Activated B cell treated with CpG ODN at 0.5 μM for 24 hours (primary cell): ENCODE measurements at regions not wholly inside any gene's neighbourhood (a gene's known extent, or its start where the extent isn't known, plus 50 kb on each side); places are given as distances from the start of the nearest gene placed in this dataset.
"Not testable (repeated sequence)": the region's sequence is repeated elsewhere in the genome, so short reads cannot be mapped to it uniquely, and the experiment has no call there.

Source experiments
- ATAC-seq: fragments of 200-7000 bp; cut with Tn5 transposase; one replicate; pipeline ENCODE4 v1.10.0; 2021; ENCODE audit warnings: low read depth, mild to moderate bottlenecking, moderate library complexity
- CTCF ChIA-PET: fragments of 350-600 bp; sonication (Branson Sonifier 250); formaldehyde crosslinking; loops from one replicate; lab custom pipeline; 2021; ENCODE audit warnings: antibody characterized with exemption; lab: Charles Lee
- POLR2A ChIA-PET: fragments of 350-600 bp; sonication (Branson Sonifier 250); formaldehyde crosslinking; loops from one replicate; lab custom pipeline; 2021; ENCODE audit warnings: antibody characterized with exemption; lab: Charles Lee
- DNase-seq: peaks from one replicate; pipeline ENCODE4 v3.0.0; 2022
- H3K27ac Mint-ChIP-seq: one replicate; pipeline ENCODE4 v1.8.0; 2020; ENCODE audit warnings: mixed read lengths
- H3K27me3 Mint-ChIP-seq: one replicate; pipeline ENCODE4 v1.8.0; 2021; ENCODE audit warnings: mixed read lengths
- H3K36me3 Mint-ChIP-seq: one replicate; pipeline ENCODE4 v1.8.0; 2021; ENCODE audit warnings: low read depth, mixed read lengths
- H3K4me1 Mint-ChIP-seq: one replicate; pipeline ENCODE4 v1.8.0; 2021; ENCODE audit warnings: mixed read lengths
- H3K4me3 Mint-ChIP-seq: one replicate; pipeline ENCODE4 v1.8.0; 2020; ENCODE audit warnings: mild to moderate bottlenecking, mixed read lengths
- H3K9me3 Mint-ChIP-seq: one replicate; pipeline ENCODE4 v1.8.0; 2020; ENCODE audit warnings: mixed read lengths
- CTCF ChIP-seq: fragments of 200-600 bp; IDR thresholded peaks from one replicate; pipeline ENCODE4 v1.8.0; 2022; ENCODE audit warnings: antibody characterized with exemption, mild to moderate bottlenecking
- intact Hi-C: fragments of 100-400 bp; cut with micrococcal nuclease; formaldehyde crosslinking; loops from one replicate; pipeline ENCODE4 v1.15.1; 2024

DNA sequence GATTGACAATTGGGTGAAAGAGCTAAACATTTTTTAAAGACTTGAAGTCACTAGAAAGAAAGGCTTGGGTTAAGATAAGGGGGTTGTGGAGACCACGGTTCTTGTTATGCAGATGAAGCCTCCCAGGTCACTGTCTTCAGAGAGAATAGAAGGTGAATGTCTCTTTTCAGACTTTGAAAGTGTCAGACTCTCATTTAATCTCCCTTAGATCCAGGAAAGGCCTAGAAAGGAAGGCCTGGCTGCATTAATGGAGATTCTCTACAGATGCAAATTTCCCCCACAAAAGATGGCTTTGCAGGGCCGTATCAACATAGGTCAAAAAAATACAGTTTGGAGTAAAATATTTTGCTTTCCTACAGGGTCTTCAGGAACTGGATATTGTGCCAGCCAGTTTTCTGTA lies 193.9 kb downstream of the RTP5 start:
- Mint-ChIP-seq H3K27ac (no peak overlapping the region), H3K9me3 (peaks cover 6% of the 10 kb centered on the region), H3K36me3 (no peaks in the 10 kb centered on the region), H3K4me3 (no peak overlapping the region), H3K4me1 (no peaks in the 10 kb centered on the region), H3K27me3 (peaks cover 5% of the 10 kb centered on the region)
- ChIA-PET POLR2A (no interaction called here), CTCF (no interaction called here)
- no peak for TF ChIP-seq CTCF
- ATAC-seq (no peak), DNase-seq (no peak)
- intact Hi-C loops = no loop called here

DNA sequence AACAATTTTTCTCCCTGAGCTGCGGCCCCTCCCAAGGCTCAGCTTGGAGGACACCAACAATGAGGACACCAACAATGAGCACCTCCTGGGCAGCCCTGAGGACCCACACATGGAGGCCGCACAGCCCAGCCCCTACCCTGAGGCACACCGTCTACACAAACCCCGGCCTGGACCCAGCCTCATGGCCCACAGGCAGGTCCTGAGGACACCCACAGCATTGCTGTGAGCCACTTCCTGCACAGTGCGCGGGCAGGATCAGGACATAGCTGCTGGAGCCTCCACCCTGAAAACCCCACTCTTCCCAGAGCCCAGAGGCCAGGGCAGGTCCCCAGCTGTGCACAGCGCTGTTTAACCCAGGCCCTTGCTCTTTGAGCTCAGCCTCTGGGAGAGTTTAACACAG lies 194.3 kb downstream of the RTP5 start:
- no peak overlapping the region for H3K27ac Mint-ChIP-seq
- H3K36me3 Mint-ChIP-seq = no peaks in the 10 kb centered on the region
- TF ChIP-seq CTCF = no peak
- POLR2A ChIA-PET = no interaction called here
- no peak overlapping the region for H3K4me3 Mint-ChIP-seq
- H3K9me3 Mint-ChIP-seq = peaks cover 6% of the 10 kb centered on the region
- CTCF ChIA-PET = no interaction called here
- peaks cover 4% of the 10 kb centered on the region for H3K27me3 Mint-ChIP-seq
- intact Hi-C loops = no loop called here
- ATAC-seq = no peak
- no peak for DNase-seq
- H3K4me1 Mint-ChIP-seq = no peaks in the 10 kb centered on the region

GRCh38 chr2:242064364-242065250 lies 195.1 kb downstream of the RTP5 start:
- no peak for TF ChIP-seq CTCF
- ChIA-PET POLR2A (no interaction called here), CTCF (no interaction called here)
- no peak overlapping the region for H3K27ac Mint-ChIP-seq
- peaks cover 4% of the 10 kb centered on the region for H3K27me3 Mint-ChIP-seq
- H3K4me1 Mint-ChIP-seq = no peaks in the 10 kb centered on the region
- H3K4me3 Mint-ChIP-seq = no peak overlapping the region
- H3K9me3 Mint-ChIP-seq = peaks cover 6% of the 10 kb centered on the region
- intact Hi-C loops = no loop called here
- no peak for DNase-seq
- no peaks in the 10 kb centered on the region for H3K36me3 Mint-ChIP-seq
- ATAC-seq = no peak

- Mint-ChIP-seq H3K9me3 (peaks cover 2% of the 10 kb centered on the region), H3K4me1 (no peaks in the 10 kb centered on the region), H3K36me3 (no peaks in the 10 kb centered on the region), H3K27me3 (peaks cover 4% of the 10 kb centered on the region), H3K27ac (no peak overlapping the region), H3K4me3 (no peak overlapping the region)
- no peak for ATAC-seq
- DNase-seq = no peak
- TF ChIP-seq CTCF = no peak
- ChIA-PET POLR2A (no interaction called here), CTCF (no interaction called here)
- intact Hi-C loops = no loop called here
Observed at GRCh38 chr2:242065426-242065825, 195.9 kb downstream of the RTP5 start.

GRCh38 chr2:242069018-242069417 lies 199.5 kb downstream of the RTP5 start:
- DNase-seq (no peak), ATAC-seq (no peak)
- no peak for TF ChIP-seq CTCF
- H3K9me3 Mint-ChIP-seq = no peaks in the 10 kb centered on the region
- H3K4me1 Mint-ChIP-seq = no peaks in the 10 kb centered on the region
- CTCF ChIA-PET = no interaction called here
- intact Hi-C loops = no loop called here
- no peak overlapping the region for H3K4me3 Mint-ChIP-seq
- POLR2A ChIA-PET = no interaction called here
- H3K27ac Mint-ChIP-seq = no peak overlapping the region
- H3K36me3 Mint-ChIP-seq = no peaks in the 10 kb centered on the region
- peaks cover 3% of the 10 kb centered on the region for H3K27me3 Mint-ChIP-seq

DNA sequence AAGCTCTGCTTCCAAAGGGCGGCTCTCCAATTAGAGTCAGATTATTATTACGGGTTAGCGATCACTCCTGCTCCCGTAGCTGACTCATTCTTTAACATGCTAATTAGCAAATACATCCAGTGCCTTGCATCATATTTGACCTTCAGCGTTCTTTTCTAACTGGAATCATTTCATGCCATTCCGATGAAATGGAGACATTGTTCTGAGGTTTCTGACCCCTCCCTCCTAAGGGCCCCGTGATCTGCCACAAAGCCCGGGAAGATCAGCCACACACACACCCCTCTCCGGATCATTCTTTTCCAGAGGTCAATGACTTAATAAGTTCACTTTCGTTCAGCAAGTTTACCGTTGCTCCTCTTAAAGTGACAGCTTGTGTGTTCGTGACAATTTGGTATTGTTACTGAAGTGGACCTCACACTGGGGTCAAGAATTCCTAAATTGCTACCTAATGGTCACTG lies 200.4 kb downstream of the RTP5 start:
- DNase-seq, ATAC-seq, H3K9me3 Mint-ChIP-seq, H3K27me3 Mint-ChIP-seq, CTCF ChIA-PET, H3K4me3 Mint-ChIP-seq, H3K36me3 Mint-ChIP-seq, POLR2A ChIA-PET, intact Hi-C loops, H3K27ac Mint-ChIP-seq, H3K4me1 Mint-ChIP-seq: not testable (repeated sequence)

DNA sequence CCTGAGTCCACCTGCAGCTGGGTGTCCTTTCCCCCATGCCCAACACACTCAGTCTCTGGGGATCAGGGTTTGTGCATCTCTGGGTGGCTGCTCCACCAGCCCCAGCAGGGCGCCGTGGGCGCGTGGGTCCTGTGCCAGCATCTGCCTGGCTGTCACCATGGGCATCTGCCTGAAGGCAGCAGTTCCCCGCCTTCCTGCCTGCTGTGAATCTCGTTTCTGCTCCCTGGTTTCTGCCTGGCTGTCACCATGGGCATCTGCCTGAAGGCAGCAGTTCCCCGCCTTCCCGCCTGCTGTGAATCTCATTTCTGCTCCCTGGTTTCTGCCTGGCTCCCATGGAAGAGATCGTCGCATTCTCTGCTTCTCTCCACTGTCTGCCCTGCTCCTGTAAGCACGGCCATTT lies 201.2 kb downstream of the RTP5 start:
- H3K36me3 Mint-ChIP-seq, CTCF ChIA-PET, H3K27me3 Mint-ChIP-seq, intact Hi-C loops, ATAC-seq, H3K27ac Mint-ChIP-seq, H3K4me1 Mint-ChIP-seq, H3K4me3 Mint-ChIP-seq, POLR2A ChIA-PET, H3K9me3 Mint-ChIP-seq, DNase-seq: not testable (repeated sequence)

- CTCF ChIA-PET, DNase-seq, H3K27me3 Mint-ChIP-seq, intact Hi-C loops, H3K27ac Mint-ChIP-seq, POLR2A ChIA-PET, ATAC-seq, H3K36me3 Mint-ChIP-seq, H3K4me3 Mint-ChIP-seq, H3K9me3 Mint-ChIP-seq, H3K4me1 Mint-ChIP-seq: not testable (repeated sequence)
Observed at GRCh38 chr2:242071377-242071776, 201.8 kb downstream of the RTP5 start.
